ENCODE measurements at regions not wholly inside any gene's neighbourhood (a gene's known extent, or its start where the extent isn't known, plus 50 kb on each side); places are given as distances from the start of the nearest gene placed in this dataset.

DNA sequence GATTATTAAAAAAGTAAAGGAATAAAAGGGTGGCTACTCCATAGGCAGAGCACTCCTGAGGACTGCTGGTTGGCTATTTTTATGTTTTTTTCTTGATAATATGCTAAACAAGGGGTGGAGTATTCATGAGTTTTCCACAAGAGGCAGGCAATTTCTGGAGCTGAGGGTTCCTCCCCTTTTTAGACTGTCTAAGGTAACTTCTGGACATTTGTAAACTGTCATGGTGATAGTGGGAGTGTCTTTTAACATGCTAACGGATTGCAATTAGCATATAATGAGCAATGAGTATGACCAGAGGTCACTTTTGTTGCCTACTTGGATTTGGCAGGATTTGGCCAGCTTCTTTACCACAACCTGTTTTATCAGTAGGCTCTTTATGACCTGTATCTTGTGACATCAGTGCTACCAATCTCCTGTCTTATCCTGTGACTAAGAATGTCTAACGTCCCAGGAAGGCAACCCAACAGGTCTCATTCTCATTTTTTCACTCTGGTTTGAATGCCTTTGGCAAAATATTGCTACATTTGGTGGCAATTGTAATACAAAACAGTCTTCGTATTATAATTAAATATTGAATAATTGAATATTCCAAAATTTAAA is 587.8 kb upstream of the POM121L12 start:
- WGBS, result 83% methylated on average over 2 of the region's 3 CpGs
- peaks cover 10% of the 10 kb centered on the region; the same call in 1 of the 2 replicates for H3K4me1 ChIP-seq (ENCODE audit: insufficient read depth, low read length)

DNA sequence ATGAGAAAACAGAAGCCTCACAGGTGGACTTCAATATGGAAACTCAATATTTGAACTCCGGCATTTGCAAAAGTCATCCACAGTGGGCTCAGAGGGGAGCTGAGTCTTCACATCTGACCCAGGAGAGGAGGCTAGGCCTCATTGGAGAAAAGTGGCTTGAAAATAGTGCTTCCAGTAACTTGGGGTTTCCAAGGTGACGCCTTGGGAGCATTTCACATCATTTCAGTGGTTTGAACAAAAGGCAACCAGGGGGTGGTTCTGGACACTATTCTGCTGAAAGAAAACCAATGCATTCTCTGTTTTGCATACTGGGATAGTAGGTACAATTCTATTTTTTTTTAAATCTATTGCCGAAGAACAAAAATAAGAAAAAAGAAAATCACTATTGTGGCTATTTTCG is 599.2 kb upstream of the POM121L12 start:
- no peak overlapping the region for H3K9ac ChIP-seq (ENCODE audit: low read depth, low read length)
- H3K4me1 ChIP-seq (ENCODE audit: insufficient read depth, low read length), result no peaks in the 10 kb centered on the region
- no peaks in the 10 kb centered on the region for H3K9me3 ChIP-seq (ENCODE audit: insufficient read depth, low read depth, low read length)
- no peaks in the 10 kb centered on the region for H3K27me3 ChIP-seq (ENCODE audit: insufficient read depth, low read length)
- no peak overlapping the region for H3K27ac ChIP-seq (ENCODE audit: low read depth, low read length)
- 93% methylated on average over 3 of the region's 4 CpGs for WGBS
- H3K36me3 ChIP-seq (ENCODE audit: insufficient read depth, low read length), result no peaks in the 10 kb centered on the region
- no peak overlapping the region for H3K4me3 ChIP-seq (ENCODE audit: low read length)

More for the DNA sequence above, 587.8 kb upstream of the POM121L12 start:
- Histone ChIP-seq H3K36me3 (ENCODE audit: insufficient read depth, low read length) (no peaks in the 10 kb centered on the region), H3K4me3 (ENCODE audit: low read length) (no peak overlapping the region), H3K27ac (ENCODE audit: low read depth, low read length) (no peak overlapping the region), H3K27me3 (ENCODE audit: insufficient read depth, low read length) (no peaks in the 10 kb centered on the region), H3K9ac (ENCODE audit: low read depth, low read length) (no peak overlapping the region), H3K9me3 (ENCODE audit: insufficient read depth, low read depth, low read length) (0 out of 2 replicates have a peak, but pooled peaks cover 3% of the 10 kb centered on the region)

DNA sequence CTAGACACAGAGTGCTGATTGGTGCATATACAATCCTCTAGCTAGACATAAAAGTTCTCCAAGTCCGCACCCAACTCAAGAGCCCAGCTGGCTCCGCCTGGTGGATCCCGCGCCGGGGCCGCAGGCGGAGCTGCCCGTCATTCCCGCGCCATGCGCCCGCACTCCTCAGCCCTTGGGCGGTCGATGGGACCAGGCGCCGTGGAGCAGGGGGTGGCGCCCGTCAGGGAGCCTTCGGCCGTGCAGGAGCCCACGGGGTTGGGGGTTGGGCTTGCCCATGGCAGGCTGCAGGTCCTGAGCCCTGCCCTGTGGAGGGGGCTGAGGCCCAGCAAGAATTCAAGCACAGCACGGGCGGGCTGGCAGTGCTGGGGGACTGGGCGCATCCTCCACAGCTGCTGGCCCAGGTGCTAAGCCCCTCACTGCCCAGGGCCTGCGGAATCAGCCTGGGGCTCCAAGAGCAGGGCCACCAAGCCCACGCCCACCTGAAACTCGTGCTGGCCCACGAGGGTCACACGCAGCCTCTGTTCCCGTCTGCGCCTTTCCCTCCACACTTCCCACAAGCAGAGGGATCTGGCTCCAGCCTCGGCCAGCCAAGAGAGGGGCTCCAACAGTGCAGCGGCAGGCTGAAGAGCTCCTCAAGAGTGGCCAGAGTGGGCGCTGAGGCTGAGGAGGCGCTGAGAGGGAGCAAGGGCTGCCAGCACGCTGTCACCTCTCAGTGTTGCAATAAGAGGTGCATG is 604.2 kb upstream of the POM121L12 start:
- H3K27ac ChIP-seq (ENCODE audit: low read depth, low read length), result no peak overlapping the region
- no peaks in the 10 kb centered on the region for H3K9me3 ChIP-seq (ENCODE audit: insufficient read depth, low read depth, low read length)
- no peak overlapping the region for H3K9ac ChIP-seq (ENCODE audit: low read depth, low read length)
- no peak overlapping the region for H3K4me3 ChIP-seq (ENCODE audit: low read length)
- H3K36me3 ChIP-seq (ENCODE audit: insufficient read depth, low read length), result no peaks in the 10 kb centered on the region
- H3K4me1 ChIP-seq (ENCODE audit: insufficient read depth, low read length), result no peaks in the 10 kb centered on the region
- WGBS, result 92% methylated on average over 36 of the region's 36 CpGs
- H3K27me3 ChIP-seq (ENCODE audit: insufficient read depth, low read length), result no peaks in the 10 kb centered on the region

DNA sequence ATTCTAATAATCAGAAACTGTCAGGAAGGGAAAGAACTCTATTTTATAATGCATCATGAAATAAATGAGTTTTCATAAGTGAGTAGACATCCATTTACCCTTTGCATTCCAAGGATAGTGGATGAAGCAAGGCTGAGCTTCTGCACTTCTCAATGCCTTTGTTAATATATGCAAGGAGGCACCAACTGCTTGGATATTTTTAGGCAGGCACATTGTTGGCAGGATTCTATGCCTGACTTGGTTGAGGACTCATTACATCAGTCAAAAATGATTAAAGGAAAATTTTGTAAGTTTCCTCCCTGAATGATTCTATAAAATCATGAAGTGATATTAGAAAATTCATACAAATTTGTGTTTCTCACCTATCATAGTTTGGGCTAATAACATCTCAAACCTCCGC is 612.2 kb upstream of the POM121L12 start:
- 94% methylated on average over 1 of the region's 1 CpG for WGBS
- H3K9me3 ChIP-seq (ENCODE audit: insufficient read depth, low read depth, low read length), result 0 out of 2 replicates have a peak, but pooled peaks cover 4% of the 10 kb centered on the region
- no peaks in the 10 kb centered on the region for H3K4me1 ChIP-seq (ENCODE audit: insufficient read depth, low read length)
- H3K9ac ChIP-seq (ENCODE audit: low read depth, low read length), result no peak overlapping the region
- H3K27me3 ChIP-seq (ENCODE audit: insufficient read depth, low read length), result no peaks in the 10 kb centered on the region
- no peaks in the 10 kb centered on the region for H3K36me3 ChIP-seq (ENCODE audit: insufficient read depth, low read length)
- no peak overlapping the region for H3K4me3 ChIP-seq (ENCODE audit: low read length)
- H3K27ac ChIP-seq (ENCODE audit: low read depth, low read length), result no peak overlapping the region

DNA sequence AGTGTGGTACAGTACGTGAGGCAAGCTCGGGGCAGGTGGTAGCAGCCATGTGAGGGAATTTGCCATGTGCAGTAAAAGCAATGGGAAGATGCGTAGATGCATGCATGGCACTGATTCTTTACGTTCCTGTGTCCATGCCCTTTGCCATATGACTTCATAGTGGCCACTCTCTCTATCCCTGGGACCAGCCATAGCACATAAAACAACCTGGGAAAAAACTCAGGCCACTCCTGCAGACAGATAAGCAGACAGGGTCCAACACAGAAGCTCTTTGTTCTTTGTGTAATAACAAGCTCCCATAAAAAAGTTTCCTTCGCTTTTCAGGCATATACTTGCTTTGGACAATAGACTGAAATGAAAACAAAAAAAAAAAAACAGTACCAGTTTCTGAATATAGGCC is 622.4 kb upstream of the POM121L12 start:
- Histone ChIP-seq H3K4me1 (ENCODE audit: insufficient read depth, low read length) (no peaks in the 10 kb centered on the region), H3K9me3 (ENCODE audit: insufficient read depth, low read depth, low read length) (no peaks in the 10 kb centered on the region), H3K36me3 (ENCODE audit: insufficient read depth, low read length) (no peaks in the 10 kb centered on the region), H3K27me3 (ENCODE audit: insufficient read depth, low read length) (no peaks in the 10 kb centered on the region), H3K9ac (ENCODE audit: low read depth, low read length) (no peak overlapping the region), H3K4me3 (ENCODE audit: low read length) (no peak overlapping the region), H3K27ac (ENCODE audit: low read depth, low read length) (no peak overlapping the region)
- 75% methylated on average over 5 of the region's 5 CpGs for WGBS

DNA sequence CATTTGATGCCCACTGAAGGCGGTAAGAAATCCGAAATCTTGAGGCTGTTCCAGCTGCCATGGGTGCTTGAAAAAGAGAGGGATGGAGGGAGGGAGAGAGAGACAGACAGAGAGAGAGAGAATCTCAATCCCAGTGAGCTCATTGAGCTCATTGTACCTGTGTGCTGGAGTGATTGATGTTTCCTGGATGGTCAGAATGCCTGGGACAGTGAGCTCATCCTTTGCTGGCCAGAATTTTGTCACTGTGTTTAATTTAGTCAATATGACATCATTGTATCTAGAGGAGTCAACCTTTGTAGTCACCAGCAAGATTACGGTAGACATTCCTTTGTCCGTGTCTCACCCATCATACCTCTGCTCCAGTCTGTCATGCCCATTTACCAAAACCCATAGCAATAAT is 625.4 kb upstream of the POM121L12 start:
- Histone ChIP-seq H3K9ac (ENCODE audit: low read depth, low read length) (no peak overlapping the region), H3K27ac (ENCODE audit: low read depth, low read length) (no peak overlapping the region), H3K9me3 (ENCODE audit: insufficient read depth, low read depth, low read length) (no peaks in the 10 kb centered on the region), H3K4me1 (ENCODE audit: insufficient read depth, low read length) (no peaks in the 10 kb centered on the region), H3K4me3 (ENCODE audit: low read length) (no peak overlapping the region), H3K27me3 (ENCODE audit: insufficient read depth, low read length) (no peaks in the 10 kb centered on the region), H3K36me3 (ENCODE audit: insufficient read depth, low read length) (no peaks in the 10 kb centered on the region)
- WGBS, result 98% methylated on average over 4 of the region's 4 CpGs

DNA sequence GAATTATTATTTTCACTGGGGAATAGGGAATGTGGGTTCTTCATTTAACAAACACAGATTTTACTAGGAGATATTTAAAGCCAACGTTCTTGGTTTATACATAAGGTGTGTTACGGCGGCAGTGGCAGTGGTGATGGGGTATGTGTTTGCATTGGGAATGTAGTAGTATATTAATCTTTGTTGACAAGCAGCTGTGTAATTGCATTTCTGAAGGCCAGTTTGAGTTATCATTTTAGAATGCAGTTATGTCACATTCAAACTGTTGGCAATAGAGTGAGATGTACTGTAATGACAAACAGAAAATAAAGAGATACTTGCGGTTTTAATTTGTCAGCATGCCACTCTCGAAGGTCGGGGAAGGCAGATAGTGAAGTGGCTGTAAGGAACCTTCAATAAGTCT is 628.6 kb upstream of the POM121L12 start:
- no peak overlapping the region for H3K4me3 ChIP-seq (ENCODE audit: low read length)
- WGBS, result 98% methylated on average over 6 of the region's 6 CpGs
- no peak overlapping the region for H3K27ac ChIP-seq (ENCODE audit: low read depth, low read length)
- H3K4me1 ChIP-seq (ENCODE audit: insufficient read depth, low read length), result no peaks in the 10 kb centered on the region
- H3K9me3 ChIP-seq (ENCODE audit: insufficient read depth, low read depth, low read length), result no peaks in the 10 kb centered on the region
- H3K9ac ChIP-seq (ENCODE audit: low read depth, low read length), result no peak overlapping the region
- H3K36me3 ChIP-seq (ENCODE audit: insufficient read depth, low read length), result no peaks in the 10 kb centered on the region
- H3K27me3 ChIP-seq (ENCODE audit: insufficient read depth, low read length), result no peaks in the 10 kb centered on the region

DNA sequence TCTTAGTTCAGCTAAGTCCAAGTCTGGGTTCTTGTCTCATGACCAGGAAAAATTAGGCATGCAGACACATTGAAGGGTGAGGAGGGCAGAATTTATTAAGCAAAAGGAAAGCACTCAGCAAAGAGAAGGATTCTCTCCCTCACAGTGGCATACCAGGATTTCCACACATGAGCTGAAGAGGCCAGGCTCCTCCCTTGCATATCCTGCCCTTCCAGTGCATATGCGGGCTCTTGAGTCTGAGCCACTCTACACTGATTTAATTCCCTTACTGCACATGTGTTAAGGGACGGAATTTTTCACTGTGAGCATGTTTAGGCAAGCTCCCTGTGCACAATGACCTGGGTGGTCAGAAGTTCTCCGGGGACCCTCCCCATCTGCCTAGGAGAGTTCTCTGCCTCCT is 652.7 kb upstream of the POM121L12 start:
- Histone ChIP-seq H3K36me3 (ENCODE audit: insufficient read depth, low read length) (no peaks in the 10 kb centered on the region), H3K27me3 (ENCODE audit: insufficient read depth, low read length) (no peaks in the 10 kb centered on the region), H3K27ac (ENCODE audit: low read depth, low read length) (no peak overlapping the region), H3K9ac (ENCODE audit: low read depth, low read length) (no peak overlapping the region), H3K4me3 (ENCODE audit: low read length) (no peak overlapping the region), H3K4me1 (ENCODE audit: insufficient read depth, low read length) (no peaks in the 10 kb centered on the region), H3K9me3 (ENCODE audit: insufficient read depth, low read depth, low read length) (peaks cover 31% of the 10 kb centered on the region)
- WGBS, result 94% methylated on average over 3 of the region's 3 CpGs

DNA sequence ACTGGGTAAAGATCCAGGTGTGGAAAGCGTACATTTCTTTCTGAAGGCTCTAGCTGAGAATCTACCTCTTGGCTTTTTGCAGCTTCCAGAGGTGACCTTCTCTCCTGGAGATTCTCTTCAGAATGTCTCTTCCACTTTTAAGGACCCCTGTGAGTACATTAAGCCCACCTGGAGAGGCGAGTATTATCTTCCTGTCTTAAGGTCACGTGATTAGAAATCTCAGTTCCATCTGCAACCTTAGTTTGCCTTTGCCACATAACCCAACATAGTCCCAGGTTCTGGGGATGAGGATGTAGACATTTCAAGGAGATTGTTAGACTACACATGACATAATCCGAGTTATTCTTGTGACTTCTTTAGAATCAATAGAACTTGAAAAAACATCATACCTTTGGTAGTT is 665.5 kb upstream of the POM121L12 start:
- 93% methylated on average over 3 of the region's 4 CpGs for WGBS
- Histone ChIP-seq H3K27me3 (ENCODE audit: insufficient read depth, low read length) (no peaks in the 10 kb centered on the region), H3K36me3 (ENCODE audit: insufficient read depth, low read length) (no peaks in the 10 kb centered on the region), H3K4me1 (ENCODE audit: insufficient read depth, low read length) (no peaks in the 10 kb centered on the region), H3K9ac (ENCODE audit: low read depth, low read length) (no peak overlapping the region), H3K4me3 (ENCODE audit: low read length) (no peak overlapping the region), H3K27ac (ENCODE audit: low read depth, low read length) (no peak overlapping the region), H3K9me3 (ENCODE audit: insufficient read depth, low read depth, low read length) (no peaks in the 10 kb centered on the region)

DNA sequence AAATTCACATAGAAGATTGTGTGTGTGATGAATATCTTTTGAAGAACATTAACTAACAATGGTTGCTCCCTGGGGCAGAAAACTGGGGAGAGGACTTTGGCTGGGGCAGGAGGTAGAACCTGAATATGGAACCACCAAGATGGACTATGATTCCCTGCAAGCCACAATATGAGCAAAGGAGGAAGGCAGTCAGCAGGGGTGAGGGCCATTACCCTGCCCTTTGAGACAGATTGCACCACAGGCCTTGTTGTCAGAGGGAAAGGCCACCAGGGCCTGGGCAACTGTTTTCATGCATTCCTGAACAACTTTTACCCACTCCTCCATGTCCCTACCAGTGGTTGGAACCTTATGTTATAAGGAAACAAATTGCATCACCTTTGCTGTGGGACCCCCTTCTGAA is 670.1 kb upstream of the POM121L12 start:
- Histone ChIP-seq H3K27ac (ENCODE audit: low read depth, low read length) (no peak overlapping the region), H3K4me1 (ENCODE audit: insufficient read depth, low read length) (no peaks in the 10 kb centered on the region), H3K27me3 (ENCODE audit: insufficient read depth, low read length) (no peaks in the 10 kb centered on the region), H3K9ac (ENCODE audit: low read depth, low read length) (no peak overlapping the region), H3K4me3 (ENCODE audit: low read length) (no peak overlapping the region), H3K36me3 (ENCODE audit: insufficient read depth, low read length) (no peaks in the 10 kb centered on the region), H3K9me3 (ENCODE audit: insufficient read depth, low read depth, low read length) (no peaks in the 10 kb centered on the region)

DNA sequence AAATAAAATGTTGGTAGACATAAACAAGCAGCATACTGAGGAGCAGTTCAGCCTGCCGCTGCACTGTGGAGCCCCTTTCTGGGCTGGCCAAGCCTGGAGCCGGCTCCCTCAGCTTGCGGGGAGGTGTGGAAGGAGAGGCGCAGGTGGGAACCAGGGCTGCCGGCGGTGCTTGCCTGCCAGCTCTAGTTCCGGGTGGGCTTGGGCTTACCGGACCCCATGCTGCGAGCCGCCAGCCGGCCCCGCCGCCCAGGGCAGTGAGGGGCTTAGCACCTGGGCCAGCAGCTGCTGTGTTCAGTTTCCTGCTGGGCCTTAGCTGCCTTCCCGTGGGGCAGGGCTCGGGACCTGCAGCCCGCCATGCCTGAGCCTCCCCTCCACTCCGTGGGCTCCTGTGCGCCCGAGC is 672.9 kb upstream of the POM121L12 start:
- 92% methylated on average over 19 of the region's 19 CpGs for WGBS
- no peaks in the 10 kb centered on the region for H3K9me3 ChIP-seq (ENCODE audit: insufficient read depth, low read depth, low read length)

More for the DNA sequence above, 672.9 kb upstream of the POM121L12 start:
- no peaks in the 10 kb centered on the region for H3K27me3 ChIP-seq (ENCODE audit: insufficient read depth, low read length)
- no peaks in the 10 kb centered on the region for H3K4me1 ChIP-seq (ENCODE audit: insufficient read depth, low read length)
- H3K36me3 ChIP-seq (ENCODE audit: insufficient read depth, low read length), result no peaks in the 10 kb centered on the region
- no peak overlapping the region for H3K4me3 ChIP-seq (ENCODE audit: low read length)
- no peak overlapping the region for H3K27ac ChIP-seq (ENCODE audit: low read depth, low read length)
- H3K9ac ChIP-seq (ENCODE audit: low read depth, low read length), result no peak overlapping the region

Data from HUES64 (cell line).